ENCODE measurements at regions not wholly inside any gene's neighbourhood (a gene's known extent, or its start where the extent isn't known, plus 50 kb on each side); places are given as distances from the start of the nearest gene placed in this dataset.

- TF ChIP-seq CTCF (IDR thresholded peaks at IDR 0.05; ENCODE audit: low read length) (no peak), EZH2 (optimal IDR thresholded peaks at IDR 0.05; ENCODE audit: low read depth, low read length) (no peak), EZH2phosphoT487 (IDR thresholded peaks at IDR 0.05; ENCODE audit: low read length) (no peak)
These were observed 149.7 kb upstream of the IRX4 start for GRCh38 chr5:2032432-2032831.
